Duodenal mucosa (tissue), 2 donors: ENCODE measurements at regions not wholly inside any gene's neighbourhood (a gene's known extent, or its start where the extent isn't known, plus 50 kb on each side); places are given as distances from the start of the nearest gene placed in this dataset.

Experiments
- H3K27ac ChIP-seq: one replicate; pipeline ENCODE4 v1.7.0; 2013; ENCODE audit warnings: low read depth, low read length
- H3K27me3 ChIP-seq, 2 donors: one replicate each; pipeline ENCODE4 v1.7.0; 2013; ENCODE audit warnings: low read length in 2 of 2, control low read depth in 1 of 2; ENCODE audit not compliant: insufficient read depth in 2 of 2, control insufficient read depth in 1 of 2
- H3K36me3 ChIP-seq, 2 donors: one replicate each; pipeline ENCODE4 v1.7.0; 2013; ENCODE audit warnings: low read length in 2 of 2, control low read depth in 1 of 2; ENCODE audit not compliant: insufficient read depth in 2 of 2, control insufficient read depth in 1 of 2
- H3K4me1 ChIP-seq, 2 donors: one replicate each; pipeline ENCODE4 v1.7.0; 2013; ENCODE audit warnings: low read length in 2 of 2, control low read depth in 1 of 2; ENCODE audit not compliant: insufficient read depth in 2 of 2, control insufficient read depth in 1 of 2
- H3K4me3 ChIP-seq, 2 donors: one replicate each; pipeline ENCODE4 v1.7.0; 2013; ENCODE audit warnings: low read length in 2 of 2, low read depth in 1 of 2
- H3K9ac ChIP-seq, 2 donors: one replicate each; pipeline ENCODE4 v1.7.0; 2013; ENCODE audit warnings: low read length in 2 of 2, low read depth in 1 of 2
- H3K9me3 ChIP-seq, 2 donors: one replicate each; pipeline ENCODE4 v1.7.0; 2013; ENCODE audit warnings: low read length in 2 of 2, control low read depth in 1 of 2; ENCODE audit not compliant: control insufficient read depth in 1 of 2

GRCh38 chr2:2656115-2657011, 325.3 kb upstream of the MYT1L start:
- Histone ChIP-seq H3K9ac (no peak overlapping the region), H3K36me3 (no peaks in the 10 kb centered on the region), H3K27me3 (no peaks in the 10 kb centered on the region), H3K4me1 (peaks cover 0 to under 1% of the 10 kb centered on the region in 2 donors), H3K4me3 (no peak overlapping the region), H3K9me3 (no peaks in the 10 kb centered on the region), H3K27ac (no peak overlapping the region)

GRCh38 chr2:2655453-2656114, 324.5 kb upstream of the MYT1L start:
- Histone ChIP-seq H3K4me3 (no peak overlapping the region), H3K4me1 (no peaks in the 10 kb centered on the region), H3K27ac (no peak overlapping the region)

GRCh38 chr2:2653231-2653630, 322.2 kb upstream of the MYT1L start:
- H3K27ac ChIP-seq, result no peak overlapping the region
- H3K4me1 ChIP-seq, result no peaks in the 10 kb centered on the region
- no peaks in the 10 kb centered on the region for H3K9me3 ChIP-seq
- no peak overlapping the region for H3K9ac ChIP-seq
- no peaks in the 10 kb centered on the region for H3K27me3 ChIP-seq
- H3K4me3 ChIP-seq, result no peak overlapping the region
- no peaks in the 10 kb centered on the region for H3K36me3 ChIP-seq

More at GRCh38 chr2:2655453-2656114, 324.5 kb upstream of the MYT1L start:
- H3K9me3 ChIP-seq, result no peaks in the 10 kb centered on the region
- no peaks in the 10 kb centered on the region for H3K27me3 ChIP-seq
- H3K36me3 ChIP-seq, result no peaks in the 10 kb centered on the region
- no peak overlapping the region for H3K9ac ChIP-seq

- no peak overlapping the region for H3K27ac ChIP-seq
- H3K9me3 ChIP-seq, result no peaks in the 10 kb centered on the region
- H3K4me1 ChIP-seq, result peaks cover 4 to 5% of the 10 kb centered on the region in 2 donors
- H3K4me3 ChIP-seq, result no peak overlapping the region
- no peak overlapping the region for H3K9ac ChIP-seq
- H3K36me3 ChIP-seq, result no peaks in the 10 kb centered on the region
- H3K27me3 ChIP-seq, result no peaks in the 10 kb centered on the region
Measured at GRCh38 chr2:2650608-2651375, 319.7 kb upstream of the MYT1L start.

- Histone ChIP-seq H3K9me3 (no peaks in the 10 kb centered on the region), H3K27me3 (no peaks in the 10 kb centered on the region), H3K27ac (no peak overlapping the region), H3K4me1 (peaks cover 4 to 5% of the 10 kb centered on the region in 2 donors), H3K9ac (no peak overlapping the region), H3K4me3 (no peak overlapping the region), H3K36me3 (no peaks in the 10 kb centered on the region)
Measured at GRCh38 chr2:2649109-2650072, 318.3 kb upstream of the MYT1L start.

- no peaks in the 10 kb centered on the region for H3K36me3 ChIP-seq
- H3K4me1 ChIP-seq, result peaks cover 4 to 5% of the 10 kb centered on the region in 2 donors
- no peak overlapping the region for H3K9ac ChIP-seq
- H3K27me3 ChIP-seq, result no peaks in the 10 kb centered on the region
- H3K27ac ChIP-seq, result no peak overlapping the region
- no peak overlapping the region for H3K4me3 ChIP-seq
- no peaks in the 10 kb centered on the region for H3K9me3 ChIP-seq
Measured at GRCh38 chr2:2648094-2648493, 317.0 kb upstream of the MYT1L start.

- peaks cover 4 to 5% of the 10 kb centered on the region in 2 donors for H3K4me1 ChIP-seq
- no peaks in the 10 kb centered on the region for H3K9me3 ChIP-seq
Measured at GRCh38 chr2:2647141-2647541, 316.1 kb upstream of the MYT1L start.

GRCh38 chr2:2646433-2647051, 315.5 kb upstream of the MYT1L start:
- no peaks in the 10 kb centered on the region for H3K36me3 ChIP-seq
- H3K9me3 ChIP-seq, result no peaks in the 10 kb centered on the region
- no peak overlapping the region for H3K9ac ChIP-seq
- peak overlapping the region in 1 of 2 donors; percentile 19 for H3K4me3 ChIP-seq
- no peak overlapping the region for H3K27ac ChIP-seq
- peaks cover 4 to 5% of the 10 kb centered on the region in 2 donors for H3K4me1 ChIP-seq
- no peaks in the 10 kb centered on the region for H3K27me3 ChIP-seq

More at GRCh38 chr2:2647141-2647541, 316.1 kb upstream of the MYT1L start:
- Histone ChIP-seq H3K27ac (no peak overlapping the region), H3K9ac (no peak overlapping the region), H3K36me3 (no peaks in the 10 kb centered on the region), H3K27me3 (no peaks in the 10 kb centered on the region), H3K4me3 (peak overlapping the region in 1 of 2 donors; percentile 19)
